ENCODE measurements at regions not wholly inside any gene's neighbourhood (a gene's known extent, or its start where the extent isn't known, plus 50 kb on each side); places are given as distances from the start of the nearest gene placed in this dataset.

- TF ChIP-seq CTCF (IDR thresholded peaks at IDR 0.05) (no peak), POLR2A (IDR thresholded peaks at IDR 0.05; ENCODE audit: low read depth) (no peak), POLR2AphosphoS5 (IDR thresholded peaks at IDR 0.05) (peak; percentile 56 to 74), EP300 (IDR thresholded peaks at IDR 0.05) (no peak)
These were observed 150.7 kb upstream of the DLX2 start for GRCh38 chr2:172253190-172254052.
